Activated CD8-positive, alpha-beta T cell treated with anti-CD3 and anti-CD28 coated beads for 36 hours (primary cell): ENCODE measurements at regions not wholly inside any gene's neighbourhood (a gene's known extent, or its start where the extent isn't known, plus 50 kb on each side); places are given as distances from the start of the nearest gene placed in this dataset.

ENCODE experiments used
- ATAC-seq: fragments of 200-7000 bp; cut with Tn5 transposase; one replicate; pipeline ENCODE4 v1.10.0; 2021; ENCODE audit warnings: mild to moderate bottlenecking, moderate library complexity
- CTCF ChIA-PET: fragments of 350-600 bp; sonication (Branson Sonifier 250); formaldehyde crosslinking; loops from one replicate; lab custom pipeline; 2021; ENCODE audit warnings: antibody characterized with exemption; lab: Charles Lee
- POLR2A ChIA-PET: fragments of 350-600 bp; sonication (Branson Sonifier 250); formaldehyde crosslinking; loops from one replicate; lab custom pipeline; 2021; ENCODE audit warnings: antibody characterized with exemption; lab: Charles Lee
- DNase-seq: peaks from one replicate; pipeline ENCODE4 v3.0.0-alpha.2; 2020
- H3K27ac Mint-ChIP-seq: one replicate; pipeline ENCODE4 v1.8.0; 2021; ENCODE audit warnings: mild to moderate bottlenecking, mixed read lengths
- H3K27me3 Mint-ChIP-seq: one replicate; pipeline ENCODE4 v1.8.0; 2021; ENCODE audit warnings: mixed read lengths
- H3K36me3 Mint-ChIP-seq: one replicate; pipeline ENCODE4 v1.8.0; 2021; ENCODE audit warnings: low read depth, mixed read lengths
- H3K4me1 Mint-ChIP-seq: one replicate; pipeline ENCODE4 v1.8.0; 2021; ENCODE audit warnings: low read depth, mixed read lengths
- H3K4me3 Mint-ChIP-seq: one replicate; pipeline ENCODE4 v1.8.0; 2021; ENCODE audit warnings: mild to moderate bottlenecking, moderate library complexity, mixed read lengths
- H3K9me3 Mint-ChIP-seq: one replicate; pipeline ENCODE4 v1.8.0; 2021; ENCODE audit warnings: mixed read lengths
- CTCF ChIP-seq: fragments of 200-600 bp; IDR thresholded peaks from one replicate; pipeline ENCODE4 v1.8.0; 2022; ENCODE audit warnings: antibody characterized with exemption, mild to moderate bottlenecking
- intact Hi-C: fragments of 100-400 bp; cut with micrococcal nuclease; formaldehyde crosslinking; loops from one replicate; pipeline ENCODE4 v1.10.0; 2022

GRCh38 chr2:120474486-120474885 is 128.6 kb downstream of the INHBB start:
- H3K4me1 Mint-ChIP-seq: no peaks in the 10 kb centered on the region
- H3K9me3 Mint-ChIP-seq: no peaks in the 10 kb centered on the region
- ATAC-seq (no peak), DNase-seq (no peak)
- no peak for TF ChIP-seq CTCF
- CTCF ChIA-PET: no interaction called here
- H3K4me3 Mint-ChIP-seq: no peak overlapping the region
- POLR2A ChIA-PET: no interaction called here
- H3K27me3 Mint-ChIP-seq: no peaks in the 10 kb centered on the region
- H3K36me3 Mint-ChIP-seq: no peaks in the 10 kb centered on the region
- H3K27ac Mint-ChIP-seq: no peak overlapping the region
- intact Hi-C loops: no loop called here

- no peaks in the 10 kb centered on the region for H3K9me3 Mint-ChIP-seq
- CTCF ChIA-PET: no interaction called here
- intact Hi-C loops: no loop called here
These were observed 130.2 kb downstream of the INHBB start for GRCh38 chr2:120476141-120476540.

GRCh38 chr2:120477198-120477597 is 131.3 kb downstream of the INHBB start:
- intact Hi-C loops: no loop called here
- Mint-ChIP-seq H3K27me3 (no peaks in the 10 kb centered on the region), H3K36me3 (no peaks in the 10 kb centered on the region), H3K27ac (no peak overlapping the region), H3K9me3 (no peaks in the 10 kb centered on the region), H3K4me1 (no peaks in the 10 kb centered on the region), H3K4me3 (no peak overlapping the region)
- ChIA-PET POLR2A (no interaction called here), CTCF (no interaction called here)
- ATAC-seq (no peak), DNase-seq (no peak)
- no peak for TF ChIP-seq CTCF

More at GRCh38 chr2:120476141-120476540, 130.2 kb downstream of the INHBB start:
- ATAC-seq (no peak), DNase-seq (no peak)
- Mint-ChIP-seq H3K27ac (no peak overlapping the region), H3K27me3 (no peaks in the 10 kb centered on the region), H3K4me1 (no peaks in the 10 kb centered on the region), H3K4me3 (no peak overlapping the region), H3K36me3 (no peaks in the 10 kb centered on the region)
- POLR2A ChIA-PET: no interaction called here
- TF ChIP-seq CTCF: no peak

- H3K36me3 Mint-ChIP-seq: no peaks in the 10 kb centered on the region
- no peak overlapping the region for H3K4me3 Mint-ChIP-seq
- DNase-seq (no peak), ATAC-seq (no peak)
- intact Hi-C loops: no loop called here
- POLR2A ChIA-PET: no interaction called here
- no peak overlapping the region for H3K27ac Mint-ChIP-seq
- TF ChIP-seq CTCF: no peak
- no peaks in the 10 kb centered on the region for H3K27me3 Mint-ChIP-seq
- CTCF ChIA-PET: no interaction called here
- H3K4me1 Mint-ChIP-seq: no peaks in the 10 kb centered on the region
- H3K9me3 Mint-ChIP-seq: no peaks in the 10 kb centered on the region
These were observed 132.0 kb downstream of the INHBB start for GRCh38 chr2:120477831-120478481.

GRCh38 chr2:120480346-120480902 is 134.5 kb downstream of the INHBB start:
- no peaks in the 10 kb centered on the region for H3K4me1 Mint-ChIP-seq
- no peak for DNase-seq
- no peak overlapping the region for H3K4me3 Mint-ChIP-seq
- ChIA-PET CTCF (no interaction called here), POLR2A (no interaction called here)
- H3K27ac Mint-ChIP-seq: no peak overlapping the region
- H3K9me3 Mint-ChIP-seq: no peaks in the 10 kb centered on the region
- H3K27me3 Mint-ChIP-seq: no peaks in the 10 kb centered on the region
- no peak for ATAC-seq
- intact Hi-C loops: no loop called here
- H3K36me3 Mint-ChIP-seq: no peaks in the 10 kb centered on the region
- no peak for TF ChIP-seq CTCF
